Subcutaneous abdominal adipose tissue (tissue), 5 donors: ENCODE measurements at regions not wholly inside any gene's neighbourhood (a gene's known extent, or its start where the extent isn't known, plus 50 kb on each side); places are given as distances from the start of the nearest gene placed in this dataset.
"Not testable (repeated sequence)": the region's sequence is repeated elsewhere in the genome, so short reads cannot be mapped to it uniquely, and the experiment has no call there.

Experiments used
- H3K27ac ChIP-seq: one replicate; pipeline ENCODE4 v1.7.0; 2013; ENCODE audit warnings: low read depth, mild to moderate bottlenecking, inconsistent platforms, low read length, moderate library complexity
- H3K27me3 ChIP-seq, 5 donors: one replicate each; pipeline ENCODE4 v1.7.0; 2013; ENCODE audit warnings: low read length in 5 of 5, inconsistent platforms in 1 of 5; ENCODE audit not compliant: control insufficient read depth in 5 of 5, insufficient read depth in 4 of 5
- H3K36me3 ChIP-seq, 5 donors: one replicate each; pipeline ENCODE4 v1.7.0; 2013; ENCODE audit warnings: low read length in 5 of 5; ENCODE audit not compliant: control insufficient read depth in 5 of 5, insufficient read depth in 5 of 5
- H3K4me1 ChIP-seq, 5 donors: one replicate each; pipeline ENCODE4 v1.7.0; 2013; ENCODE audit warnings: low read length in 5 of 5, mild to moderate bottlenecking in 3 of 5, moderate library complexity in 1 of 5; ENCODE audit not compliant: control insufficient read depth in 5 of 5, insufficient read depth in 5 of 5
- H3K4me3 ChIP-seq, 5 donors: one replicate each; pipeline ENCODE4 v1.7.0; 2013; ENCODE audit warnings: low read length in 5 of 5, low read depth in 1 of 5
- H3K9ac ChIP-seq, 5 donors: one replicate each; pipeline ENCODE4 v1.7.0; 2013; ENCODE audit warnings: low read length in 5 of 5, mild to moderate bottlenecking in 4 of 5, moderate library complexity in 3 of 5
- H3K9me3 ChIP-seq, 5 donors: one replicate each; pipeline ENCODE4 v1.7.0; 2013; ENCODE audit warnings: low read length in 5 of 5; ENCODE audit not compliant: control insufficient read depth in 5 of 5
- donor health status: healthy.
- donor health status: healthy.
- donor health status: healthy.
- donor health status: healthy.
- donor health status: healthy.

DNA sequence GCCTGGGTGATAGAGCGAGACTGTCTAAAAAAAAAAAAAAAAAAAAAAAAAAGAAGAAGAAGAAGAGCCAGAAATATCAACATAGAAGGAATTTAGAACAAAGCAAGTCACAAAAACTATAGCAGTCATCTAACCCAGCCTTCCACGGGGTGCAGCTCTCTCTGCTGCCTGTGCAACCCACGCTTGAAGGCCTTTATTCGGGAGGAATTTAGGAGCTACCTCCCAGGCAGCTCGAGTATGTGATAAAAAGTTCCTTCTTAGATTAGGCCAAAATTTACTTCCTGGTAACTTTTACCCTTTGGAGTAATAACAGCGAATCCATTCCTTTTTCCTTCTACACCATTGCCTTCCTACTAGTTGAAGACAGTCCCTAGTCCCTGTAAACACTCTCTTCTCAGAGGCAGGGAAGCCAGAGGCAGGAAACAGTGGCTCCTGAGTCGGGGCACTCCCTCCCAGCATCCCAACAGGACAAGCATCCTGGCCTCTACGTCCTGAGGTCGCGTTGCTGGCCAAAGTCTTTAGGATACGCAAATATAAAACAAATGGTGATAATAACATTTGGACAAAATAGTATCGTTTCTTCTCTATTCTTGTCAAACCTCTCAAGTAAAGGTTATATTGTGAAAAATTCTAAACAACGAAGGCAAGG lies 109.3 kb upstream of the KMT2C start:
- peaks cover 0 to 15% (median 2%) of the 10 kb centered on the region in 5 donors for H3K4me1 ChIP-seq
- no peak overlapping the region for H3K27ac ChIP-seq
- no peak overlapping the region for H3K9ac ChIP-seq
- H3K9me3 ChIP-seq = no peaks in the 10 kb centered on the region
- H3K36me3 ChIP-seq = no peaks in the 10 kb centered on the region
- no peaks in the 10 kb centered on the region for H3K27me3 ChIP-seq
- H3K4me3 ChIP-seq = no peak overlapping the region

DNA sequence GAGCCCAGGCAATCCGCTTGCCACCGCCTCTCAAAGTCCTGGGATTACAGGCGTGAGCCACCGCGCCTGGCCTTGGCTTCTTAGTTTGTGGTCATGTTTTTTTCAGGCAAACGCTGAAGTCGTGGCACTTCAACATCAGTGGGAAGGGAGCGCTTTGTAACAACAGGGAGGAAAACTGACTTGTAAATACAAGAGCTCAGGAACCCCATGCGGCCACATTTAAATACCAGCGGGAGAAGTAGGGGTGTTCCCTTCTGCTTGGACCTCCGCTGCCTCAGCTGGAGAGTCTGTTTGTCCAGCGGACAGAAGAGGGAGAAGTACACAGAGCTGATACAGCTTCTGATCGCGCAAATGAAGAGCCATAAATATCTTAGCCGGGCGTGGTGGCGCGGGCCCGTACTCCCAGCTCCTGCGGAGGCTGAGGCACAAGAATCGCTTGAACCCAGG lies 108.7 kb upstream of the KMT2C start:
- H3K9ac ChIP-seq = no peak overlapping the region

DNA sequence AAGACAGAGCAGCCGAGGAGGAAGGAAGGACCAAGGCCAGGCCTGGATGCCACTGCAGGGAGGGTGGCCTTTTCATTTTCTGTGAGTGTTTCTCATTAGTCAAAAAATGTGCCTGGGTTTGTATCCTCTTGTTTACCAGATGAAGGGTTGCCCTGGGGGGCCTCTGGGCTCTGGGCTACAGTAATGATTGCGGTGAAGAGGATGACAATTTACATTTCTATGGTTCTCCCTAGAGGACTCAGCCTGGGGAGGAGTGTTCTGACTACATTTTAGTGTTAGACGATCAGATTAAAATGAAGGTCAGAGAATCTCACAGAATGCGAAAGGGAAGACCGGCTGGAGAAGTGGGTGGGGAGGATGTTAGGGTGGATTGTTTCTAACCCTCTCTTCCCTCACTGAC lies 108.0 kb upstream of the KMT2C start:
- no peaks in the 10 kb centered on the region for H3K9me3 ChIP-seq
- no peak overlapping the region for H3K27ac ChIP-seq
- no peak overlapping the region for H3K4me3 ChIP-seq
- no peaks in the 10 kb centered on the region for H3K27me3 ChIP-seq
- peaks cover 0 to 15% (median 2%) of the 10 kb centered on the region in 5 donors for H3K4me1 ChIP-seq
- H3K9ac ChIP-seq = no peak overlapping the region
- H3K36me3 ChIP-seq = no peaks in the 10 kb centered on the region

More for the DNA sequence above, 108.7 kb upstream of the KMT2C start:
- Histone ChIP-seq H3K4me1 (peaks cover 0 to 15% (median 2%) of the 10 kb centered on the region in 5 donors), H3K27ac (no peak overlapping the region), H3K4me3 (no peak overlapping the region), H3K36me3 (no peaks in the 10 kb centered on the region), H3K9me3 (no peaks in the 10 kb centered on the region), H3K27me3 (no peaks in the 10 kb centered on the region)

DNA sequence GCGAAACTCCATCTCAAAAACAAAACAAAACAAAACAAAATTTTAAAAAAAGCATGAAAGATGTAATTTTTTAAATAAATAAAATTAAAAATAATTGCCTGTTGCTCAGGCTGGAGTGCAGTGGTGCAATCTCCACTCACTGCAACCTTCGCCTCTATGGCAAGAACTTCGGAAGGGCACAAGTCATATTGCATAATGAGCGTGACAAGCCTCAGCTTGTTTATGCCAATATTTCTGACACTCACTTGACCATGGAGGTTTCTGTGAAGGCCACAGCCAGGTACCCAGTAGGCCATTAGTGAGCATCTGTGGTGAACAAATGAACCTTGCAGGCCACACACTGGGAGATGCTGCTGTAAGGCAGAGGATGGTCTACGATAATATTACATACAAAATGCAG lies 106.1 kb upstream of the KMT2C start:
- H3K27me3 ChIP-seq = no peaks in the 10 kb centered on the region
- no peak overlapping the region for H3K27ac ChIP-seq
- H3K9me3 ChIP-seq = no peaks in the 10 kb centered on the region
- H3K4me3 ChIP-seq = no peak overlapping the region
- peaks cover 0 to 15% (median 2%) of the 10 kb centered on the region in 5 donors for H3K4me1 ChIP-seq
- H3K36me3 ChIP-seq = no peaks in the 10 kb centered on the region
- no peak overlapping the region for H3K9ac ChIP-seq

GRCh38 chr7:152539190-152539495 lies 103.3 kb upstream of the KMT2C start:
- H3K9me3 ChIP-seq = not testable (repeated sequence)

GRCh38 chr7:152538346-152539189 lies 102.8 kb upstream of the KMT2C start:
- H3K4me1 ChIP-seq = peaks cover 0 to 13% (median 2%) of the 10 kb centered on the region in 5 donors
- H3K4me3 ChIP-seq, H3K27ac ChIP-seq, H3K27me3 ChIP-seq, H3K9me3 ChIP-seq, H3K9ac ChIP-seq, H3K36me3 ChIP-seq: not testable (repeated sequence)

More at GRCh38 chr7:152539190-152539495, 103.3 kb upstream of the KMT2C start:
- not testable (repeated sequence) for H3K27ac ChIP-seq, H3K27me3 ChIP-seq, H3K36me3 ChIP-seq, H3K9ac ChIP-seq, H3K4me3 ChIP-seq
- H3K4me1 ChIP-seq = peaks cover 0 to 15% (median 2%) of the 10 kb centered on the region in 5 donors

- peaks cover 0 to 13% (median 2%) of the 10 kb centered on the region in 5 donors for H3K4me1 ChIP-seq
- no peaks in the 10 kb centered on the region for H3K27me3 ChIP-seq
- H3K9me3 ChIP-seq = no peaks in the 10 kb centered on the region
- H3K9ac ChIP-seq = no peak overlapping the region
- H3K27ac ChIP-seq = no peak overlapping the region
- no peaks in the 10 kb centered on the region for H3K36me3 ChIP-seq
- H3K4me3 ChIP-seq = no peak overlapping the region
Observed at GRCh38 chr7:152537639-152538038, 101.8 kb upstream of the KMT2C start.

GRCh38 chr7:152528612-152529011 lies 92.8 kb upstream of the KMT2C start:
- peaks cover 0 to 7% (median 5%) of the 10 kb centered on the region in 5 donors for H3K4me1 ChIP-seq
- H3K9ac ChIP-seq = no peak overlapping the region
- no peak overlapping the region for H3K4me3 ChIP-seq
- peaks cover 0 to 3% (median 0%) of the 10 kb centered on the region in 5 donors for H3K9me3 ChIP-seq
- no peaks in the 10 kb centered on the region for H3K36me3 ChIP-seq
- H3K27me3 ChIP-seq = no peaks in the 10 kb centered on the region
- H3K27ac ChIP-seq = no peak overlapping the region

DNA sequence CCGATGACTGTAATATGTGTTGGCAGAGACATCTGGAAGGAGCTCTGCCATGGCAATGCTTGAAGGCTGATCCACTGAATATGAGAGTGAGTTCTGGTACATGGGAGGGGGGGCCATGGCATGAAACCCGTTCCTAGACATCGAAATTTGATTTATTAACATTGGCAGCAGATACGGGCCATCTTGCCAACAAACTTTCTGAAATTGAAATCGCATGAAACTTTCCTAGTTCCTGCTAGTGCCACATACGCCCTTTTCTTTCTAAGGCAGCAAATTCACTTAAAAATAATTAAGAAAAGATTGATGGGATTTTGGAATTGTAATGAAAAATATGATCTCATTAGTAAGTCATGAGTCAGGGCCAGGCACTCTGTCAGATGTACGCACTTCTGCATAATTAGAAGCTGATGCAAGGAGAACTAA lies 91.8 kb upstream of the KMT2C start:
- H3K4me1 ChIP-seq = peaks cover 0 to 11% (median 9%) of the 10 kb centered on the region in 5 donors
- H3K4me3 ChIP-seq = no peak overlapping the region
- no peak overlapping the region for H3K27ac ChIP-seq
- H3K27me3 ChIP-seq = no peaks in the 10 kb centered on the region
- no peak overlapping the region for H3K9ac ChIP-seq
- peaks cover 0 to 3% (median 0%) of the 10 kb centered on the region in 5 donors for H3K9me3 ChIP-seq
- H3K36me3 ChIP-seq = no peaks in the 10 kb centered on the region

DNA sequence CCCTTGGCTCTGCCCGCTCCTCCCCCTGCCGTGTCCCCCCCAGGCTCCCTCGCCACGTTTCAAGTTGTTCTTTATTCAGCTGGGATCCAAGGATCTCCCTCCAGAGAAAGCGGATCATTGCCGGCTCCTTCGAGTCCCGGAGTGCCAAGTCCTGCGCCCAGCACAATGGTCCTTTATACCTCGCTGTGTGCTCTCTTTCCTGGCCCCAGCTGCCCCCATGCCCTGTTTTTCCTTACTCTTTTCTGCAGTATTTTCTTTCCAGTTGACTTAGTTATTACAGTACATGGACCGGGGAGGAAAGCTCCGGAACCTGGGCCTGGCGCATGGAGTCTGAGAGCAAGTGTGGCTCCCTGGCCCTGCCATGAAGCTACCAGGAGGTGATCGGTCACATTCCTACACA lies 88.1 kb upstream of the KMT2C start:
- Histone ChIP-seq H3K27me3 (no peaks in the 10 kb centered on the region), H3K4me3 (no peak overlapping the region), H3K9me3 (peaks cover 2 to 6% (median 4%) of the 10 kb centered on the region in 5 donors), H3K9ac (no peak overlapping the region), H3K27ac (no peak overlapping the region), H3K36me3 (no peaks in the 10 kb centered on the region), H3K4me1 (peaks cover 0 to 22% (median 18%) of the 10 kb centered on the region in 5 donors)
